Kidney epithelial cell (primary cell): ENCODE measurements at regions not wholly inside any gene's neighbourhood (a gene's known extent, or its start where the extent isn't known, plus 50 kb on each side); places are given as distances from the start of the nearest gene placed in this dataset.

Experiments used
- DNase-seq: peaks from one replicate; pipeline ENCODE4 v3.0.0-alpha.2; 2010; ENCODE audit warnings: low read depth
- H3K27me3 ChIP-seq: 2 replicates; pipeline ENCODE4 v1.6.0; 2011; ENCODE audit warnings: low read length; ENCODE audit not compliant: control insufficient read depth, insufficient read depth
- H3K36me3 ChIP-seq: 2 replicates; pipeline ENCODE4 v1.5.1; 2011; ENCODE audit warnings: low read length; ENCODE audit not compliant: control insufficient read depth, insufficient read depth
- H3K4me3 ChIP-seq: 2 replicates; pipeline ENCODE4 v1.5.1; 2011; ENCODE audit warnings: low read depth, mild to moderate bottlenecking, control low read depth, low read length
- TF ChIP-seq, protein P1 (sequence below): IDR thresholded peaks from 2 replicates; pipeline ENCODE4 v1.5.1; 2011; ENCODE audit warnings: mild to moderate bottlenecking, moderate library complexity, low read length, control low read depth, inconsistent platforms; ENCODE audit not compliant: insufficient read depth, poor library complexity, severe bottlenecking

DNA sequence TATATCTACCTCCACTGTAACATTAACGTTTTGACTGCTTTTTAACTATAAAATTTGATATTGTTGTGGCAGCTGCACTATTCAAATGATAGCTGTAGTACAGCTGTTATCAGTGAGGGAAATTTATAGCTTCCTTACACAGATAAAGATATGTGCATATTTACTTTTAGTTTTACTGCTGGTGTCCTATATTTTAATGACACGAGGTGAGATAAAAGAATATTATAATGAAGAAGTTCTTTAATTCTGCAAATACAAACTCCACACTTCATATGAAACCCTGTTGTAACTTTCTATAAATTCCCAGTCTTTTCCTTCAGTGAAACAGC, 427.8 kb upstream of the ZEB2 start:
- DNase-seq, result no peak
- no peak overlapping the region for H3K4me3 ChIP-seq
- H3K36me3 ChIP-seq, result no peaks in the 10 kb centered on the region
- TF ChIP-seq, protein P1, sequence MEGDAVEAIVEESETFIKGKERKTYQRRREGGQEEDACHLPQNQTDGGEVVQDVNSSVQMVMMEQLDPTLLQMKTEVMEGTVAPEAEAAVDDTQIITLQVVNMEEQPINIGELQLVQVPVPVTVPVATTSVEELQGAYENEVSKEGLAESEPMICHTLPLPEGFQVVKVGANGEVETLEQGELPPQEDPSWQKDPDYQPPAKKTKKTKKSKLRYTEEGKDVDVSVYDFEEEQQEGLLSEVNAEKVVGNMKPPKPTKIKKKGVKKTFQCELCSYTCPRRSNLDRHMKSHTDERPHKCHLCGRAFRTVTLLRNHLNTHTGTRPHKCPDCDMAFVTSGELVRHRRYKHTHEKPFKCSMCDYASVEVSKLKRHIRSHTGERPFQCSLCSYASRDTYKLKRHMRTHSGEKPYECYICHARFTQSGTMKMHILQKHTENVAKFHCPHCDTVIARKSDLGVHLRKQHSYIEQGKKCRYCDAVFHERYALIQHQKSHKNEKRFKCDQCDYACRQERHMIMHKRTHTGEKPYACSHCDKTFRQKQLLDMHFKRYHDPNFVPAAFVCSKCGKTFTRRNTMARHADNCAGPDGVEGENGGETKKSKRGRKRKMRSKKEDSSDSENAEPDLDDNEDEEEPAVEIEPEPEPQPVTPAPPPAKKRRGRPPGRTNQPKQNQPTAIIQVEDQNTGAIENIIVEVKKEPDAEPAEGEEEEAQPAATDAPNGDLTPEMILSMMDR, result no peak
- H3K27me3 ChIP-seq, result no peaks in the 10 kb centered on the region

DNA sequence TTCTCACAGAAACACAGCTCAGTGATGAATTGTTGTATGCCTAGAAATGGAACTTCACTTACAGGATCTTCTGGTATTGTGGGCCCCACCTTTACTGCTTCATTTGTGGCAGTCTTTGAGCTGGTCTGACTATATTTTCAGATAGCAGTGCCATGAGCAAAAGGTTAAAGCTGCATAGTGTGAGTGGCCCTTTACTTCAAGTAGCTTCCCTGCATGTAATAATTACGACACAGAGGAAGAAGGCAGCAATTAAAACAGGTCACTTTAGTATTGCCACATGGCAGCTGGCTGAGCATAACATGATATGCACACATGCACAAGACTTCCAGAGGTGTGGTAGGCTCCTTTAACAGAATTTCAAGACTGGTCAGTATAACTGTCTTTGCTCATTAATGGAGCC, 426.3 kb upstream of the ZEB2 start:
- no peak for DNase-seq
- Histone ChIP-seq H3K4me3 (no peak overlapping the region), H3K36me3 (no peaks in the 10 kb centered on the region), H3K27me3 (no peaks in the 10 kb centered on the region)
- TF ChIP-seq, protein P1, result no peak

DNA sequence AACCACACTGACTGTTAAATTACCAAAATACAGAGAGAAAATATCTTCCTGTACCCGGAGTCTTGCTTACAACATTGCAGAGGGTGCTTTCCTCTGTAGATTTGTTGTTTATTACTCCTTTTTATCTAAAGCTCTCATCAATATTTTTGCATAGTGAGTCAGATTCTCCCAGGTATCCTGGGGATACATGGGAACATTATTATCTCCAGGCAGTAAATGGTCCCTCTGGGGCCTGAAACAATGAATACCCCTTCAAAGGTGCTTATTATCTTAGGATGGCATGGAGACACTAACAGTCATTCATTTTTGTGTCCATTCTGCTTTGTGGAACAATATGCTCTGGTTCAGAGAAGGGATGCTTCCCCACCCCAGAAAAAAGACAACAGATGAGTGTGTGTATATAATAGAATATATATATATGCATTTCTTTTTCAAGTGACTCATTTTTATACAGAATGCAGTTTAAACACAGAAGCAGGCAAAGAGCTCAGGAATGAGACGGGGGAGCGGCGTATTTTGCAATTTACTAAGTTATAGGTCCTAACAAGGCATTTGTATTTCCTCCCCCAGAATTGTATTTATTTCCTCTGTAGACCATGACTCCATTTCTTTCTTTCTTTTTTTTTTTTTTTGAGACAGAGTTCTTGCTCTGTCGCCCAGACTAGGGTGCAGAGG, 424.8 kb upstream of the ZEB2 start:
- H3K4me3 ChIP-seq, result no peak overlapping the region
- TF ChIP-seq, protein P1, result no peak
- no peak for DNase-seq
- no peaks in the 10 kb centered on the region for H3K36me3 ChIP-seq
- H3K27me3 ChIP-seq, result no peaks in the 10 kb centered on the region

DNA sequence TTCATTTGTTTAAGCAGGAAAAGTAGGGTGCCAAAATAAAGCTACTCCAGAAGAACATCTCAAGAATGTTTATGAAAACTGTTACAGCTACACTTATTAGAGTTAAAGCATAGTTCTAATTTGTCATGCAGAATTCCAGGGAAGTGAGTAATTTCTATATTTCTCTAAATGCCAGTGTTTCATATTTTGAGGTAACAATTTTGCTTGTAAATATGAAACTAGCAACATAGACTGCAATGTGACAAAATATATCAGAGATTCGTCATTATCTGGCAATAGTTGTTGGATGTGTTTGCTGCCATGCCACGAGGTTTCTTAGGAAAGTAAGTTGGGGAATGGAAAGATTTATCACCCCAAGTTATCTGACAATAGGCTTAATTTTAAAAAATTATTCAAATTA, 424.1 kb upstream of the ZEB2 start:
- TF ChIP-seq, protein P1, result no peak
- no peaks in the 10 kb centered on the region for H3K36me3 ChIP-seq
- H3K27me3 ChIP-seq, result no peaks in the 10 kb centered on the region
- no peak overlapping the region for H3K4me3 ChIP-seq
- DNase-seq, result no peak

DNA sequence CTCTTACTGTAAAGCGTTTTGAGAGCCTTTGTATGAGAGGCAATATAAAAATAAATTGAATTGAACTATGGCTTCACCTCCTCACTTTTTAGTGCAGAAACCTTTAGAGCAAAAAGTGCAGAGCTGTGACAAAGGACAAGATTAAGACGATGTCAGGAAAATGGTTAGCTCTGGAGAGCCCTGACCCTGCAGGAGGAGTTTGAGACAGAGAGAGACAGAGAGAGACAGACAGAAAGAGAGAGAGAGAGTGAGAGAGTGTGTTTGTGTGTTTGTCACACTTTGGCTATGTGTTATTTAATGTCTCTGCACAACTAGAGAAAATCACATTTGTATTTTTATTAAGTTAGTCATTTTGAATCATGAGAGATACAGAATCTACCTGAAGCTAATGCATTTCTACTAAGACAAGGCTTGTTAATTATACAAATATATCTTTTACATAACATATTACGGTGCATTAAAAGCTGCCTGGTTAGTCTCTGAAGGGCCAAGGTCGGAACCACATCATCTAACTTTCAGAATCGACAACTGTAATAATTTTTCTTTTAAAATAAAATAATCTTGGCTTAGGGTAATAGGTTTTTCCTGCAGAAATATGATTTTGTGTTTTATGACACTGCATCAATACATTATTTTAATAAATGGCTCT, 423.5 kb upstream of the ZEB2 start:
- Histone ChIP-seq H3K27me3 (no peaks in the 10 kb centered on the region), H3K36me3 (no peaks in the 10 kb centered on the region), H3K4me3 (no peak overlapping the region)
- no peak for DNase-seq
- TF ChIP-seq, protein P1, result no peak
